ENCODE measurements at regions not wholly inside any gene's neighbourhood (a gene's known extent, or its start where the extent isn't known, plus 50 kb on each side); places are given as distances from the start of the nearest gene placed in this dataset.

GRCh38 chr4:112853662-112854256, 195.7 kb upstream of the ANK2 start:
- no peak for DNase-seq

GRCh38 chr4:112854420-112854819, 195.0 kb upstream of the ANK2 start:
- no peak for DNase-seq

- DNase-seq, result no peak
These were observed 194.4 kb upstream of the ANK2 start for GRCh38 chr4:112855058-112855457.

- no peak for DNase-seq
These were observed 192.0 kb upstream of the ANK2 start for GRCh38 chr4:112857461-112857860.

- DNase-seq, result no peak
These were observed 190.7 kb upstream of the ANK2 start for GRCh38 chr4:112858751-112859150.

- DNase-seq, result no peak
These were observed 189.8 kb upstream of the ANK2 start for GRCh38 chr4:112859456-112860184.

GRCh38 chr4:112860830-112861690, 188.4 kb upstream of the ANK2 start:
- no peak for DNase-seq

GRCh38 chr4:112861691-112862674, 187.5 kb upstream of the ANK2 start:
- no peak for DNase-seq

- no peak for DNase-seq
These were observed 184.0 kb upstream of the ANK2 start for GRCh38 chr4:112865443-112865842.

- DNase-seq, result no peak
These were observed 173.1 kb upstream of the ANK2 start for GRCh38 chr4:112876316-112876715.

- peak; percentile 11 for DNase-seq
These were observed 167.6 kb upstream of the ANK2 start for GRCh38 chr4:112881842-112882241.

GRCh38 chr4:112882286-112882685, 167.2 kb upstream of the ANK2 start:
- DNase-seq, result no peak

GRCh38 chr4:112884406-112884805, 165.0 kb upstream of the ANK2 start:
- no peak for DNase-seq

- DNase-seq, result no peak
These were observed 163.6 kb upstream of the ANK2 start for GRCh38 chr4:112885897-112886296.

- DNase-seq, result no peak
These were observed 160.8 kb upstream of the ANK2 start for GRCh38 chr4:112888622-112889021.

GRCh38 chr4:112889199-112889598, 160.3 kb upstream of the ANK2 start:
- DNase-seq, result no peak

GRCh38 chr4:112889619-112890527, 159.6 kb upstream of the ANK2 start:
- DNase-seq, result no peak

GRCh38 chr4:112894480-112894879, 155.0 kb upstream of the ANK2 start:
- DNase-seq, result no peak

- no peak for DNase-seq
These were observed 154.5 kb upstream of the ANK2 start for GRCh38 chr4:112894951-112895350.

GRCh38 chr4:112895811-112896608, 153.4 kb upstream of the ANK2 start:
- DNase-seq, result no peak
